OCI-LY7 (cell line): ENCODE measurements at regions not wholly inside any gene's neighbourhood (a gene's known extent, or its start where the extent isn't known, plus 50 kb on each side); places are given as distances from the start of the nearest gene placed in this dataset.

Experiments
- EZH2phosphoT487 ChIP-seq: fragments of 200-600 bp; sonication (generic); IDR thresholded peaks from 2 replicates; pipeline ENCODE4 v1.6.1; 2018; ENCODE audit warnings: low read depth, borderline replicate concordance, mild to moderate bottlenecking, mixed run types, antibody characterized with exemption, low read length, moderate library complexity, mixed read lengths
- TF ChIP-seq, protein P1 (sequence below): fragments of 200-600 bp; sonication (generic); conservative IDR thresholded peaks from 2 replicates; pipeline ENCODE4 v1.5.1; 2014; ENCODE audit warnings: mild to moderate bottlenecking, antibody characterized with exemption, low read length, moderate library complexity, mixed read lengths

GRCh38 chr13:79966493-79966895 lies 374.4 kb downstream of the SPRY2 start:
- TF ChIP-seq, protein P1, sequence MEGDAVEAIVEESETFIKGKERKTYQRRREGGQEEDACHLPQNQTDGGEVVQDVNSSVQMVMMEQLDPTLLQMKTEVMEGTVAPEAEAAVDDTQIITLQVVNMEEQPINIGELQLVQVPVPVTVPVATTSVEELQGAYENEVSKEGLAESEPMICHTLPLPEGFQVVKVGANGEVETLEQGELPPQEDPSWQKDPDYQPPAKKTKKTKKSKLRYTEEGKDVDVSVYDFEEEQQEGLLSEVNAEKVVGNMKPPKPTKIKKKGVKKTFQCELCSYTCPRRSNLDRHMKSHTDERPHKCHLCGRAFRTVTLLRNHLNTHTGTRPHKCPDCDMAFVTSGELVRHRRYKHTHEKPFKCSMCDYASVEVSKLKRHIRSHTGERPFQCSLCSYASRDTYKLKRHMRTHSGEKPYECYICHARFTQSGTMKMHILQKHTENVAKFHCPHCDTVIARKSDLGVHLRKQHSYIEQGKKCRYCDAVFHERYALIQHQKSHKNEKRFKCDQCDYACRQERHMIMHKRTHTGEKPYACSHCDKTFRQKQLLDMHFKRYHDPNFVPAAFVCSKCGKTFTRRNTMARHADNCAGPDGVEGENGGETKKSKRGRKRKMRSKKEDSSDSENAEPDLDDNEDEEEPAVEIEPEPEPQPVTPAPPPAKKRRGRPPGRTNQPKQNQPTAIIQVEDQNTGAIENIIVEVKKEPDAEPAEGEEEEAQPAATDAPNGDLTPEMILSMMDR, result no peak
- TF ChIP-seq EZH2phosphoT487, result no peak
